Heart left ventricle (tissue), 16 donors: ENCODE measurements at regions not wholly inside any gene's neighbourhood (a gene's known extent, or its start where the extent isn't known, plus 50 kb on each side); places are given as distances from the start of the nearest gene placed in this dataset.

Experiments
- ATAC-seq, 4 donors: fragments of 200-7000 bp; cut with Tn5 transposase; one replicate each; pipeline ENCODE4 v1.9.1; 2020 to 2022; ENCODE audit warnings: moderate library complexity in 4 of 4, mild to moderate bottlenecking in 3 of 4, moderate number of reproducible peaks in 1 of 4
- DNase-seq, 5 donors: peaks; one replicate each; pipeline ENCODE4 v3.0.0-alpha.2; 2020
- H3K27ac ChIP-seq, 12 donors: fragments of 200-600 bp; sonication (generic) in 4 of 12; one replicate each; pipeline versions ENCODE4 v1.5.0 to v1.8.0; 2016 to 2022; ENCODE audit warnings: mild to moderate bottlenecking in 2 of 12
- H3K27me3 ChIP-seq, 9 donors: fragments of 200-600 bp; sonication (generic) in 2 of 9; one replicate each; pipeline versions ENCODE4 v1.5.1 to v1.8.0; 2016 to 2022; ENCODE audit warnings: mild to moderate bottlenecking in 3 of 9
- H3K36me3 ChIP-seq, 9 donors: fragments of 200-600 bp; sonication (generic) in 2 of 9; one replicate each; pipeline versions ENCODE4 v1.5.0 to v1.8.0; 2018 to 2022; ENCODE audit warnings: mild to moderate bottlenecking in 2 of 9
- H3K4me1 ChIP-seq, 12 donors: fragments of 200-600 bp; sonication (generic) in 4 of 12; one replicate each; pipeline versions ENCODE4 v1.5.0 to v1.8.0; 2016 to 2022; ENCODE audit warnings: mild to moderate bottlenecking in 3 of 12
- H3K4me3 ChIP-seq, 12 donors: fragments of 200-600 bp; sonication (generic) in 4 of 12; one replicate each; pipeline versions ENCODE4 v1.5.0 to v1.8.0; 2017 to 2022; ENCODE audit warnings: mild to moderate bottlenecking in 9 of 12, moderate library complexity in 4 of 12
- H3K9me3 ChIP-seq, 12 donors: fragments of 200-600 bp; sonication (generic) in 4 of 12; one replicate each; pipeline versions ENCODE4 v1.5.0 to v1.8.0; 2016 to 2022; ENCODE audit warnings: mild to moderate bottlenecking in 1 of 12
- POLR2A ChIP-seq, 2 donors: fragments of 450-650 bp; IDR thresholded peaks; one replicate each; pipeline ENCODE4 v1.6.1; 2017; ENCODE audit warnings: antibody characterized with exemption in 2 of 2, mild to moderate bottlenecking in 2 of 2, moderate library complexity in 2 of 2
- WGBS, 4 donors: extraction: QIAGEN DNeasy Blood & Tissue Kit in 2 of 4; methylation state at CpG; one replicate each; pipeline versions ENCODE4 v1.1.5 to v1.1.7; 2013 to 2018; 5-methylcytosine and 5-hydroxymethylcytosine counted together
- intact Hi-C, 10 donors: fragments of 100-400 bp; cut with DNase I; formaldehyde crosslinking; loops; one replicate each; pipeline versions ENCODE4 v1.11.1 to v1.14.2; 2022
- TF ChIP-seq, protein P1 (sequence below), 12 donors: fragments of 200-600 bp; sonication (generic) in 4 of 12; IDR thresholded peaks; one replicate each; pipeline versions ENCODE4 v1.5.0 to v1.8.0; 2018 to 2022; ENCODE audit warnings: antibody characterized with exemption in 12 of 12, mild to moderate bottlenecking in 5 of 12
- donor health status: ischemic (EF 13 %, LVEDD 7.1; RV severe dilation, severe dysfunction).
- donor health status: healthy with polysubstance abuse.
- donor health status: DM: no; HTN: yes; CAD: no.
- donor health status: DM: no; HTN: no; CAD: no.
- donor health status: ischemic (EF 25% LVEDD 6.9; RV normal size, moderate dysfunction).
- donor health status: ischemic (EF 25% LVEDD 5.7; RV mildly dilated, moderate dysfunction).
- donor health status: healthy.
- donor health status: DM: yes; HTN: yes; CAD: no.
- donor health status: ischemic (EF 35%, LVEDD 5.7; RV mildly dilated, moderate dysfunction).
- donor health status: nonischemic (EF 11% LVEDD 7.7; RV severe dilation, severe dysfunction).
- donor health status: DM: yes; HTN: yes; CAD: no.
- donor health status: PGD.
- donor health status: ischemic (EF 29% LVEDD 5.4; RV normal size, mild dysfunction).
- donor health status: nonischemic (EF 23%, LVEDD 6.1; RV moderate dilation, normal function).

DNA sequence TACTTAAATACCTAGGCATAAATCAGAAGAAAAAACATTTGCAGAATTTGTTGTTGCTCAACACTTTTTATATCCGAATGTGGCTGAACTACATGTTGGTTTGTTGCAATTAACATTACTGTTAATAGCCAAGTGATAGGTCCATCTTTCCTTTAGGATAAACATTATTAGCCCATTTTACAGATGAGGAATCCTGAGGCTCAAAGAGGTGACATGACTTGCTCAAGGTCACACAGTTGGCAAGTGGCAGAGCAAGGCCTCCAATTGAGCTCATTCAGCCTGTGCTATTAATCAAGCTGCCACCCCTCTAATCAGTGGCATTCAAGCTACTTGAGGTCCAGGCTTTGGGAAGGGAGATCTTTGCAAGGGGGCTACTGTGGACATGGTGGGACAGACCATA, 125.8 kb upstream of the ATP2B2 start:
- no peaks in the 10 kb centered on the region for H3K36me3 ChIP-seq
- no peak overlapping the region for H3K27ac ChIP-seq
- ATAC-seq, result no peak
- H3K4me1 ChIP-seq, result no peaks in the 10 kb centered on the region
- DNase-seq, result no peak
- intact Hi-C loops, result no loop called here
- H3K27me3 ChIP-seq, result peaks cover 0 to 10% (median 0%) of the 10 kb centered on the region in 9 donors
- H3K4me3 ChIP-seq, result no peak overlapping the region
- WGBS, 4 donors, result 91 to 100% (median 94%) methylated on average over 1 of the region's 1 CpG
- H3K9me3 ChIP-seq, result no peaks in the 10 kb centered on the region
- TF ChIP-seq POLR2A (IDR thresholded peaks at IDR 0.05), result no peak
- TF ChIP-seq, protein P1, sequence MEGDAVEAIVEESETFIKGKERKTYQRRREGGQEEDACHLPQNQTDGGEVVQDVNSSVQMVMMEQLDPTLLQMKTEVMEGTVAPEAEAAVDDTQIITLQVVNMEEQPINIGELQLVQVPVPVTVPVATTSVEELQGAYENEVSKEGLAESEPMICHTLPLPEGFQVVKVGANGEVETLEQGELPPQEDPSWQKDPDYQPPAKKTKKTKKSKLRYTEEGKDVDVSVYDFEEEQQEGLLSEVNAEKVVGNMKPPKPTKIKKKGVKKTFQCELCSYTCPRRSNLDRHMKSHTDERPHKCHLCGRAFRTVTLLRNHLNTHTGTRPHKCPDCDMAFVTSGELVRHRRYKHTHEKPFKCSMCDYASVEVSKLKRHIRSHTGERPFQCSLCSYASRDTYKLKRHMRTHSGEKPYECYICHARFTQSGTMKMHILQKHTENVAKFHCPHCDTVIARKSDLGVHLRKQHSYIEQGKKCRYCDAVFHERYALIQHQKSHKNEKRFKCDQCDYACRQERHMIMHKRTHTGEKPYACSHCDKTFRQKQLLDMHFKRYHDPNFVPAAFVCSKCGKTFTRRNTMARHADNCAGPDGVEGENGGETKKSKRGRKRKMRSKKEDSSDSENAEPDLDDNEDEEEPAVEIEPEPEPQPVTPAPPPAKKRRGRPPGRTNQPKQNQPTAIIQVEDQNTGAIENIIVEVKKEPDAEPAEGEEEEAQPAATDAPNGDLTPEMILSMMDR (IDR thresholded peaks at IDR 0.05), result no peak

DNA sequence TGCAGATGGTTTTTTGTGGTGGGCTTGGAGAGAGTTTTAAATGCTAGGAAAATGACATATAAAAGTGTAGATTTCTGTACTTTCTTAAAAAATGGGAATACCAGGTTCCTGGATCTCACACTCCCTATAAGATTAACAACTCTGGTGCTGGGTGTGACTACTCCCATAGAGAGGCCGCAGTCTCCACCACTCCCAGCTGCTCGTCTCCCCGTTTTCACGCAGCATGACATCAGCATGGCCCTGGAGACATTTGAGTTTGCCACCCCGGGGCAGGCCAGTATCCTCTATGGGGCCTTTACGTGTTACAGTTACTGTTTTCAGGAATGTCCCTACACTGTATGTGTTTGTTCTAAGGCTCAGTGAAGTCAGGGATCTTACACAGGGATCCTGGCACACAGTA, 126.7 kb upstream of the ATP2B2 start:
- intact Hi-C loops, result no loop called here
- no peak for DNase-seq
- no peak for TF ChIP-seq POLR2A (IDR thresholded peaks at IDR 0.05)
- TF ChIP-seq, protein P1 (IDR thresholded peaks at IDR 0.05), result no peak
- Histone ChIP-seq H3K9me3 (peaks cover 0 to 7% (median 0%) of the 10 kb centered on the region in 12 donors), H3K4me3 (no peak overlapping the region), H3K4me1 (no peaks in the 10 kb centered on the region), H3K36me3 (no peaks in the 10 kb centered on the region), H3K27me3 (peaks cover 0 to 10% (median 0%) of the 10 kb centered on the region in 9 donors), H3K27ac (no peak overlapping the region)
- ATAC-seq, result no peak
- WGBS, 4 donors, result 77 to 86% (median 83%) methylated on average over 6 of the region's 6 CpGs

DNA sequence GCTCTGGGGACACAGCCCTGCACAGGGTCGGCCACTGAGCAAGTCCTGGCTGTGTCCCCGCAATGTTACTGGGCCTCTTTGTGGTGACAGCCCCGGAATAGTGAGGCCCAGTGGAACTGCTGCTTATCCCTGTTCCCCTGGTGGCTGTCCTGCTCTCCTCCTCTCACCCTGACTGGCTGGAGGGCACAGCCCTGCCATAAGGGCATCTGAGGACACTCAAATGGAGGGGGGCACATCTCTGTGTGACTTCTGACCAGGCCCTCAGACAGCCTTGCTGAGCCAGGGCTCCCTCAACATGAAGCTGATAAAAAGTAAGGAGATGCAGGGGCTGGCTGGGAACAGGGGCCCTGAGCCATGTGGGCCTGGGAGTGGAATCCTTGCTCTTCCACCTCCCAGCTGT, 127.4 kb upstream of the ATP2B2 start:
- Histone ChIP-seq H3K27ac (no peak overlapping the region), H3K4me3 (no peak overlapping the region), H3K9me3 (peaks cover 0 to 13% (median 4%) of the 10 kb centered on the region in 12 donors), H3K4me1 (no peaks in the 10 kb centered on the region), H3K27me3 (peaks cover 0 to 10% (median 0%) of the 10 kb centered on the region in 9 donors), H3K36me3 (no peaks in the 10 kb centered on the region)
- 78 to 100% (median 86%) methylated on average over 2 to 3 of the region's 3 CpGs for WGBS, 4 donors
- DNase-seq (no peak), ATAC-seq (no peak)
- intact Hi-C loops, result no loop called here
- TF ChIP-seq, protein P1 (IDR thresholded peaks at IDR 0.05), result no peak
- TF ChIP-seq POLR2A (IDR thresholded peaks at IDR 0.05), result no peak

DNA sequence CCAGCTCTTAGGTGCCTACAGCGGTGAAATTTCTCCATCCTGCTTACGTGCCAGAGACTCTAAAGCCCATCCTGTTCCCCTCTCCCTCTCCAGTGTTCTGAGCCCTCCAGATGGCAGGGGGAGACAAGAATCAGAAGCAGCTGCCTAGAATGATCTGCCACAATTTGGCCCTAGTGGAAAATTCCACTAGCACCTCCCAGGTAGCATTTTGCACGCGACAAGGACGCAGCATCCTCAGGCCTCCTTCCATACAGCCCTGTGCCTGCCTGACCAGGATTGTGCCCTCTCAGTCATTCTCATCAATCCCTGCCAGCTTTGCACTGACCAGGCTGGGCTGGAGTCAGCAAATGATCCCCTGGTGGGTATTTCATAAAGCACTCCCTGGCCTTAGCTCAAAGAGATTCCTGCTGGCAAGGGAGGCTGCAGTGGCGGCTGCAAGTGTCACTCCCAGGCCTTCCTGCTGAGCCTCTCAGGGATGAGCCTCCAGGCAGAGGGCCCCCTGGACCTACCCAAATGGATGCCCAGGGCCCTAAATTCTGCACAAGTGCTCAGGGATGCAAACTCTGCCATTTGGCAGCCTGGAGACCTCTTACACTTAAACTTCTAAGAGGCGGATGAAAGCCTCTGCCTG, 130.2 kb upstream of the ATP2B2 start:
- peaks cover 0 to 10% (median 0%) of the 10 kb centered on the region in 9 donors for H3K27me3 ChIP-seq
- intact Hi-C loops, result no loop called here
- WGBS, 4 donors, result 71 to 80% (median 75%) methylated on average over 6 to 7 of the region's 7 CpGs
- no peaks in the 10 kb centered on the region for H3K36me3 ChIP-seq
- no peak for ATAC-seq
- no peak overlapping the region for H3K4me3 ChIP-seq
- H3K27ac ChIP-seq, result no peak overlapping the region
- TF ChIP-seq POLR2A (IDR thresholded peaks at IDR 0.05), result no peak
- TF ChIP-seq, protein P1 (IDR thresholded peaks at IDR 0.05), result no peak
- peaks cover 0 to 30% (median 14%) of the 10 kb centered on the region in 12 donors for H3K9me3 ChIP-seq
- no peaks in the 10 kb centered on the region for H3K4me1 ChIP-seq
- no peak for DNase-seq
